GM21447 (cell line): ENCODE measurements at regions not wholly inside any gene's neighbourhood (a gene's known extent, or its start where the extent isn't known, plus 50 kb on each side); places are given as distances from the start of the nearest gene placed in this dataset.
"Not testable (repeated sequence)": the region's sequence is repeated elsewhere in the genome, so short reads cannot be mapped to it uniquely, and the experiment has no call there.

Experiments used
- ATAC-seq: cut with Tn5 transposase; IDR thresholded peaks from one replicate; pipeline ENCODE4 v1.9.1; 2021; ENCODE audit not compliant: unreplicated experiment

DNA sequence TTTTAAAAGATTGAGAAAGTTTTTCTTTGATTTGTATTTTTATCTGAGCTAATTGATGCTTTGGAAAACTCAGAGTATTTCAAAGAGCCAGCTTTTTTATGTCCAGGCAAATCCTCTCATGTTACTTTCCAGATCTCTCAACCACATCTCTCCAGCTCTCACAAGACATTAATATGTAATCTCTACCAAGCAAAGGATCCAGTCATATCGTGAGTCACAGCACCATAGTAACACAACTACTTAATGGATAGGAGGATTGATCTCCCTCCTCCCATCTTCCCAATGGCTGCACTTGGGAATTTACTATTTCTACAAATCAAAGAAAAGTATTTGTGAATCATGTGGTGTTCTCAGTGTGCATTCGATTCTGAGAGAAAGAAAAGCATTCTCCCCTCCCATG lies 63.3 kb downstream of the POU4F1 start:
- no peak for ATAC-seq

- not testable (repeated sequence) for ATAC-seq
These were observed 77.3 kb downstream of the POU4F1 start for GRCh38 chr13:78526044-78526443.

DNA sequence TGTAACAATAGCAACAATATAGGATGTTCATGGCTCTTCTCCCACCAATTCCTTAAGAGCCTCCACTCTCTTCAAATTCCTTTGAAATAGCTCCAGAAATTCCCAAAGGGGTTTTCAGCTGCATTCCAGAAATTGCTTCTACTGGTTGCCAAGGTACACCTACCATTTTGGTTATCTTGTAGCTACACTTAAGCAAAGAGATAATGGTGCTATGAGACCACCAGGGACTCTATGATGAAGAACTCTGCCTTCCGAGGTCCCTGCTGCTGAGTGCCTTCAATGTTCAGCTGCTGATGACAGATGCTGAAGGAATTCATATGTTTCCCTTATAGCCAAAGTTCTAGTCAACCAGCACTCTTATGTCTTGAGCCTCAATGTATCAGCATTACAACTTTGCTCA lies 78.4 kb downstream of the POU4F1 start:
- no peak for ATAC-seq

- ATAC-seq: no peak
These were observed 82.3 kb downstream of the POU4F1 start for GRCh38 chr13:78521091-78521490.

GRCh38 chr13:78520425-78520824 lies 82.9 kb downstream of the POU4F1 start:
- ATAC-seq: no peak

GRCh38 chr13:78518482-78518881 lies 84.9 kb downstream of the POU4F1 start:
- not testable (repeated sequence) for ATAC-seq

DNA sequence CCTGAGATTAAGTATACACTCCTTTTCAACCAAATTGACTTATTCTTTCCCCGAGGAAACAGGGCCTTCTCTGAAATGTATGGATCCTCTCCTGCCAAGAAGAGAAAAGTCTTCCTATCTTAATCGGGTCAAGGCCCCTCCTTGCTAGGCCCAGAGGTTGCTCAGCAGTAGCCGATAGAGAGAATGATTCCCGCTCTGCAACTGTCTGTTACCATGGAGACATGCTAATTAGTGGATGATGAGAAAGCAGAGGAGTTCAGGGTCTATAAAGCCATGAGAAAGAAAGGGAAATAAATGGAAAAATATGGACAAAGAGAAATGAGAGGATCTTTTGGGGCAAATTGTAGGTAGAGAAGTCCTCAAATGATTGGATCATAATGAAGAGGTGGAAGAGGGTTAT lies 103.5 kb downstream of the POU4F1 start:
- no peak for ATAC-seq

DNA sequence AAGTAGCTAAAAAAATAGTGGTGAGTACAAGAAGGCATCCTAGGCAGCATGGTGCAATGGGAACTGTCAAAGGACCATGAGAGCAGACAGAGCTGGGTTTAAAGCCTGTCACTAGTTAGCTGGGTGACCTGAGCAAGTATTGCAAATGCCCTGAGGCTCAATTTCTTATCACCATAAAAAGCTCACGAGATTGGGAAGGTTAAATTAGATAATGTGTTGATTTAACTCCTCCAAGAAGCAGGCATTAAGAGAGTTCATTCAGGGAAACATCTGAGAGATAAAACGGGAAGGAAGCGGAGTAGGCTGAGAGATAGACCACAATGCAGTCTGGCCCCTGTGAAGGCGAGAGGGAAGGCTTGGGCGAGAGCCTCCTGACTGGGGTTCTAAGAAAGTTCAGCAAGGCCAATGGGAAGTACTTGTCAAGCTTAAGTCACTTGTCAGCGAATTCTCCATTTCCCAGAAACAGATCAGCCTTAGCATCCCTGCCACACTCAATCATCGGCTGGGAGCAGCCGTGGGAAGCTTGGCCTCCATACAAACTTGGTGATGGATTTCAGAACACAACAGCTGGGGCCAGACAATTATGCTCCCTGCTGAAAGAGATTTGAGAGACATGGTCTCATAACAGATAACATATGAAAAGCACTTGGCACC lies 105.5 kb downstream of the POU4F1 start:
- ATAC-seq: no peak

DNA sequence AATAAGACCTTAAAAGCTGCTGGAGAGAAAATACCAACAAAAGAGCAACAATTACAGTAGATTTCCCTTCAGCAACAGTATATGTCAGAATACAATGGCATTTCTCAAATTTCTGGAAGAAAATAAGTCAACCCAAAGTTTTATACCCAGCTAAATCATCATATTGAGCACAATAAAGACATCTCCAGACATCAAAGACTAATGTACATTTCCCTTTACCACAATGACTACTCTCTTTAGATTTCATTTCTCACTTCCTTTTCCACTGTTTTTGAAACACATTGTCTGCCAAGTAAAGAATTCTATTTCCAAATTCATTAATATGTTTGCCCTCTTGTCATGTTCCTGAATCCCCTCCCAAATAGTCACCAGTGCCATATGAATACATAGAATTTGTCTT lies 111.4 kb downstream of the POU4F1 start:
- ATAC-seq: no peak

DNA sequence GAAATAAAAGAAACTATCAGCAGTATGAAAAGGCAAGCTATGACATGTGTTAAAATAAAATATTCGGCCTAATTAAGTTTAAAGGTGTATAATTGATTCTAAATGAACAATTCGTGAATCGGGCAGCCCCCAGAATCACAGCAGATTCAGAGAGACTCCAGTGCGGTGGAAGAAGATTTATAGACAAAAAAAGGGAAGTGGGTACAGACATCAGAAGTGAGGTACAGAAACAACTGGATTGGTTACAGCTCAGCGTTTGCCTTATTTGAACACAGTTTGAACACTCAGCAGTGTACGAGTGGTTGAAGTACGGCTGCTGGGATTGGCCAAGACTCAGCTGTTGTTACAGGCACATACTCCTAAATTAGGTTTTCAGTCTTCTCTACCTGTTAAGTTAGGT lies 113.1 kb downstream of the POU4F1 start:
- not testable (repeated sequence) for ATAC-seq

DNA sequence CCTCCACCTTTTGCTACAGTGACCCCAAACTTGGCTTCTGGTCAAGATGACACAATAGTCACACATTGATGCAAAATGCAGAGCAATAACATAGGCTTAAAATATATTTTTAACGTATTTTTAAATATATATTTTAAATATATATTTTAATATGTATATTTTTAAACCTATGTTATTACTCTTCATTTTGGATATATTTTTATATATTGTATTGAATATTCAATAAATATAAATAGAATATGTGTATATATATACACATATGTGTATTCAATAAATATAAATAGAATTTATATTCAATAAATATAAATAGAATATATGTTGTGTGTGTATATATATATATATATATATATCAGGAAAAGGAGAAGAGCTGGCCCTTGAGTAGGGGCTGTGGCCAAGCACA lies 115.6 kb downstream of the POU4F1 start:
- ATAC-seq: no peak

- no peak for ATAC-seq
These were observed 117.5 kb downstream of the POU4F1 start for GRCh38 chr13:78485803-78486202.

- no peak for ATAC-seq
These were observed 125.2 kb downstream of the POU4F1 start for GRCh38 chr13:78478183-78478582.

DNA sequence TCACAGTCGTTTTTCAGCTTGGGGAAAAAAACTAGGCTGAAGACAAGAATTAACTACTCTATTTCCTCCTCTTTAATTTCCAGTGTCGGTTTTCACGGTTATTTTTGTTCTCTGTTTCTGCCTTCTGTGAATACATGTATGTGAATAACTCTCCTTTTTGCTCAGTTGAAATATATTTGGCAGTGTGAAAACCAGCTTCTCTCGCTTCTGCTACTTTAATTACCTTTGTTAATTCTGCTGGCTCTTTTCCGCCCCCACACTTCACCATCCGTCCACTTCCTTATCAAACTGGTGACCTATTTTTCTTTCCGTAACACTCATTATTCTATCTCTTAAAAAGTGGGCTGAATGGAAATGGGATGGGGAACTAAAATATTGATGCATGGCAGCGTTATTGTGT lies 126.4 kb downstream of the POU4F1 start:
- no peak for ATAC-seq

DNA sequence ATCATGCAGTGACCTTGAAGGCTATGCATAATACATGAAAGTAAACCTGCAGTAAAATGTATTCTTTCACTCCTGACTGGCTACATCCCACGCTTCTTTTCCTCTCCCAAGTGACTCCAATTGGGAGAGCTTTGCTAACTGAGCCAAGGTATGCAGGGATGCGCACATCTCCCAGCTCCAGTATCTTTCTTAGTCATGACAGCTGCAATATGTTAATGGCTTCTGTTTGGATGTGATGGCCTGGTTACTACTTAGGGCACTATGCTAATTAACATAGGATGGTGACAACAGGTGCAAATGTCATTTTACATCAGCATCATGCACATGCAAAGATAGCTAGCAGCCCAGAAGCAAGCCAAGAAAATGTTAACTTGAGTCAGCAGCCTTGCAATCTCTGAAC lies 134.7 kb downstream of the POU4F1 start:
- ATAC-seq: no peak

DNA sequence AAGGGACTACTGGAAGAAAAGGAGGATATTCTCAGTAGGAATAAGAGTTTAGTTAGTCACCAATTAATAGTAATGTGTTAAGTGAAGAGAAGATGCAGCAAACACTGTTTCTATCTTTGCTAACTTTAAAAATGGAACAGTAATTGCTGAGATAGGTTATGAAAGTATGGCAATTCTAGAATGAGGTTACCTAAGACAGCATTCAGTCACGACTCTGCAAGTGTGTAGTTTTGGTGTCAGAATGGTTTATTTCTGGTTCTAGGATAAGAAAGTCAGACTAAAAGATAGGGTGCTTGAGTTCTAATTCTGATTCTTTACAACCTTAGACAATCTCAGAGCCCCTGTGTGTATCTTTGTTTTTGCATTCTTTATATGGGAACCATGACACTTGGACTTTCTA lies 138.1 kb downstream of the POU4F1 start:
- no peak for ATAC-seq

DNA sequence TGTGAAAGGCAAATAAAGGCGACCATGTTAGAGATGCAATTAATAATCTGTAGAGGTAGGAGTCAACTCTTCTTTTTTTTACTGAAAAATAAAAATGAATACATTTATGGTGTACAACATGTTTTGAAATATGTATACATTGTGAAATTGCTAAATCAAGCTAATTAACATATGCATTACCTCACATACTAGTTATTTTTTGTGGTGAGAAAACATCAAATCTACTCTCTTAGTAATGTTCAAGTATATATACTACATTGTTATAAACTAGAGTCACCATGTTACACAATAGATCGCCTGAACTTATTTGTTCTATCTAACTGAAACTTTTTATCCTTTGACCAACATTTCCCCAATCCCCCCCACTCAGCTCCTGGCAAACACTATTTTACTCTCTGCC lies 143.2 kb downstream of the POU4F1 start:
- ATAC-seq: no peak

- no peak for ATAC-seq
These were observed 159.5 kb downstream of the POU4F1 start for GRCh38 chr13:78443839-78444238.

DNA sequence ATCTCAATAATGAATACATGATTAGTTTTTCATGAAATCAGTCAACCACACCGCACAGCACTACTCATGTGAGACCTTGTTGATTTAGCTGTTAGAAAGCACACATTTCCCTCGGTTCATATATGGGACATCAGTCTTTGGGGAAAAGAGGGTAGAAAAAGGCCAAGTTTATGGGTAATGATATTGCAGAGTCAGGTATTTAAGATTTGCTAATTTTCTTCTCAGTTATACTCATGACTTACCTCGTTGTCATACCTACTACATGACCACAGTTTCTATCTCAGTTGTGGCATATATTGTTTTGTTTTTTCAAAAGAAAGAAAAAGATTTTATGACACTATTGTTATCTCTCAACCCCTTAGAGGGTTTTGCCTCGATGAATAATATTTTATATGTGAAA lies 165.6 kb downstream of the POU4F1 start:
- no peak for ATAC-seq

- no peak for ATAC-seq
These were observed 167.0 kb downstream of the POU4F1 start for GRCh38 chr13:78436311-78436710.

DNA sequence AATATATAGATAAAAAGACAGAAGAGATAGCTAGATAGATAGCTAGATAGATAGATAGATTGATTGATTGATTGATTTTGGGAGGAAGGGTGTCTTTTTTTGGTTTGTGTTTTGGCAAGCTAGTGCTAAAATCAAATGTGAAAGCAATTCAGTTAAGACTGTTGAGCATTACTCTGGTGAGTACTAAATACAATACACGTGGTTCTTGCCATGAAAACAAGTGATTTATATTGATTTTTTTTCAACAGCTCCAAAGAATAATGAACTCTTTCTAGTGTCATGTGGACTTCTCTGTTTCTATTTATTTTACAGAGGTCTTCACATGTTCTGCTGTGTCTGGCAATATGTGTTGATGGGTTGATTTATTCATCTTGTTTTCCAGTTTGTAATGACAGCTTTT lies 172.0 kb downstream of the POU4F1 start:
- no peak for ATAC-seq

- no peak for ATAC-seq
These were observed 172.5 kb downstream of the POU4F1 start for GRCh38 chr13:78430811-78431210.

- ATAC-seq: no peak
These were observed 173.1 kb downstream of the POU4F1 start for GRCh38 chr13:78430166-78430791.
